ENCODE measurements at regions not wholly inside any gene's neighbourhood (a gene's known extent, or its start where the extent isn't known, plus 50 kb on each side); places are given as distances from the start of the nearest gene placed in this dataset.

- no peak for TF ChIP-seq POLR2A (IDR thresholded peaks at IDR 0.05; ENCODE audit: low read depth, low read length)
- TF ChIP-seq POLR2AphosphoS5 (IDR thresholded peaks at IDR 0.05; ENCODE audit: low read depth, low read length) = no peak
- TF ChIP-seq TAF1 (IDR thresholded peaks at IDR 0.05; ENCODE audit: low read depth, low read length) = no peak
- no peak for TF ChIP-seq POU2F2 (IDR thresholded peaks at IDR 0.05; ENCODE audit: low read depth, low read length)
Measured at GRCh38 chr2:105460048-105460732, 61.3 kb upstream of the FHL2 start.
